ENCODE measurements at regions not wholly inside any gene's neighbourhood (a gene's known extent, or its start where the extent isn't known, plus 50 kb on each side); places are given as distances from the start of the nearest gene placed in this dataset.

DNA sequence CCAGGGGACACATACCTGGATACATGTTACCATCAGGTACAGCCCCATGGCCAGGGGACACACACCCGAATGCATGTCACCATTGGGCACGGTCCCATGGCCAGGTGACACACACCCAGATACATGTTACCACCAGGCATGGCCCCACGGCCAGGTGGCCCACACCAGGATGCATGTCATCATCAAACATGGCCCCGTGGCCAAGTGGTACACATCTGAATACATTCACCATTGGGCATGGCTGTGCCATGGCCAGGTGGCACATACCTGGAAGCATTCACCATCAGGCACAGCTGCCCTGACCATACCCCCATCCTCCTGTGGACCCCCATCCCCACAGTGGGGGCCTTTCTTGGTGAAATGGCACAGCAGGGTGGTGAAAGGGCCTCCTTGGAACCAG lies 97.6 kb downstream of the RBFOX3 start:
- TF ChIP-seq, protein P1, sequence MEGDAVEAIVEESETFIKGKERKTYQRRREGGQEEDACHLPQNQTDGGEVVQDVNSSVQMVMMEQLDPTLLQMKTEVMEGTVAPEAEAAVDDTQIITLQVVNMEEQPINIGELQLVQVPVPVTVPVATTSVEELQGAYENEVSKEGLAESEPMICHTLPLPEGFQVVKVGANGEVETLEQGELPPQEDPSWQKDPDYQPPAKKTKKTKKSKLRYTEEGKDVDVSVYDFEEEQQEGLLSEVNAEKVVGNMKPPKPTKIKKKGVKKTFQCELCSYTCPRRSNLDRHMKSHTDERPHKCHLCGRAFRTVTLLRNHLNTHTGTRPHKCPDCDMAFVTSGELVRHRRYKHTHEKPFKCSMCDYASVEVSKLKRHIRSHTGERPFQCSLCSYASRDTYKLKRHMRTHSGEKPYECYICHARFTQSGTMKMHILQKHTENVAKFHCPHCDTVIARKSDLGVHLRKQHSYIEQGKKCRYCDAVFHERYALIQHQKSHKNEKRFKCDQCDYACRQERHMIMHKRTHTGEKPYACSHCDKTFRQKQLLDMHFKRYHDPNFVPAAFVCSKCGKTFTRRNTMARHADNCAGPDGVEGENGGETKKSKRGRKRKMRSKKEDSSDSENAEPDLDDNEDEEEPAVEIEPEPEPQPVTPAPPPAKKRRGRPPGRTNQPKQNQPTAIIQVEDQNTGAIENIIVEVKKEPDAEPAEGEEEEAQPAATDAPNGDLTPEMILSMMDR (IDR thresholded peaks at IDR 0.05 in 8 of 11, conservative IDR thresholded peaks at IDR 0.05 in 3 of 11): no peak
- no peak for TF ChIP-seq POLR2AphosphoS5 (IDR thresholded peaks at IDR 0.05)
- TF ChIP-seq POLR2A (IDR thresholded peaks at IDR 0.05): no peak
